Uterus (tissue), 3 donors: ENCODE measurements at regions not wholly inside any gene's neighbourhood (a gene's known extent, or its start where the extent isn't known, plus 50 kb on each side); places are given as distances from the start of the nearest gene placed in this dataset.

Experiments
- DNase-seq, 2 donors: peaks; one replicate each; pipeline ENCODE4 v3.0.0-alpha.2; 2019 to 2020
- H3K27ac ChIP-seq, 2 donors: fragments of 200-600 bp; sonication (generic); 1 replicate in 1 of 2; 2 replicates in 1 of 2; pipeline ENCODE4 v1.5.1; 2016 to 2018
- H3K27me3 ChIP-seq, 2 donors: fragments of 200-600 bp; sonication (generic); one replicate each; pipeline ENCODE4 v1.5.1; 2018 to 2019; ENCODE audit warnings: control low read depth in 1 of 2
- H3K36me3 ChIP-seq, 2 donors: fragments of 200-600 bp; sonication (generic); one replicate each; pipeline ENCODE4 v1.5.1; 2019; ENCODE audit warnings: control low read depth in 1 of 2
- H3K4me1 ChIP-seq, 2 donors: fragments of 200-600 bp; sonication (generic); one replicate each; pipeline ENCODE4 v1.5.1; 2018 to 2019; ENCODE audit warnings: control low read depth in 1 of 2
- H3K4me3 ChIP-seq, 2 donors: fragments of 200-600 bp; sonication (generic); 1 replicate in 1 of 2; 2 replicates in 1 of 2; pipeline ENCODE4 v1.5.1; 2018 to 2019; ENCODE audit warnings: mild to moderate bottlenecking in 1 of 2
- H3K9me3 ChIP-seq, 2 donors: fragments of 200-600 bp; sonication (generic); one replicate each; pipeline ENCODE4 v1.5.1; 2019; ENCODE audit warnings: control low read depth in 1 of 2
- POLR2A ChIP-seq, 2 donors: fragments of 450-650 bp; IDR thresholded peaks; one replicate each; pipeline ENCODE4 v1.6.1; 2016; ENCODE audit warnings: antibody characterized with exemption in 2 of 2, mild to moderate bottlenecking in 1 of 2, moderate library complexity in 1 of 2
- intact Hi-C: fragments of 100-400 bp; cut with DNase I; formaldehyde crosslinking; loops from one replicate; pipeline ENCODE4 v1.15.1; 2023; ENCODE audit warnings: low total_unique reads
- TF ChIP-seq, protein P1 (sequence below), 4 experiments: fragments of 200-600 bp in 2 of 4; fragments of 450-650 bp in 2 of 4; sonication (generic) in 2 of 4; IDR thresholded peaks; one replicate each; pipeline ENCODE4 v1.5.1; 2016 to 2019; ENCODE audit warnings: antibody characterized with exemption in 4 of 4, mild to moderate bottlenecking in 2 of 4, moderate library complexity in 1 of 4
- donor health status: DM: yes; HTN: yes; CAD: no.

DNA sequence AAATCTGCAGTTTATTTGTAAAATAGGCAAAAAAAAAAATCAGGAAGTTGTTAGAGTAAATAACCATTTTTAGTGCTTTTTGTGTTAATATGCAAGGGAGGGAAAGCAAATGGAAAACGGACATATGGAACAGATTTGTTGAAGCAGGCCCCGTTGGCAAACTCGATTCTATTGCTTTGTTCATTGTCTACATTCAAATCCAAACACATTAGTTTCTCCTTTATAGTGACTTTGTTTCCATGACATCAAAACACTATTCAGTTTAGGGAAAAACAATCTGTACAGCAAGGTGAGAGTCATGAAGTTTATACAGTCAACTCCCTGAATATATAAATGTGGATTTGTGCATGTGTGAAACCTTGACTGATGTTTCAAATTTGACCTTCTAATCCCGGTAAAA lies 142.2 kb downstream of the FAM47A start:
- H3K27me3 ChIP-seq, result no peaks in the 10 kb centered on the region
- no peak overlapping the region for H3K4me3 ChIP-seq
- H3K4me1 ChIP-seq, result no peaks in the 10 kb centered on the region
- H3K9me3 ChIP-seq, result no peaks in the 10 kb centered on the region
- no peak for TF ChIP-seq POLR2A (IDR thresholded peaks at IDR 0.05)
- TF ChIP-seq, protein P1, sequence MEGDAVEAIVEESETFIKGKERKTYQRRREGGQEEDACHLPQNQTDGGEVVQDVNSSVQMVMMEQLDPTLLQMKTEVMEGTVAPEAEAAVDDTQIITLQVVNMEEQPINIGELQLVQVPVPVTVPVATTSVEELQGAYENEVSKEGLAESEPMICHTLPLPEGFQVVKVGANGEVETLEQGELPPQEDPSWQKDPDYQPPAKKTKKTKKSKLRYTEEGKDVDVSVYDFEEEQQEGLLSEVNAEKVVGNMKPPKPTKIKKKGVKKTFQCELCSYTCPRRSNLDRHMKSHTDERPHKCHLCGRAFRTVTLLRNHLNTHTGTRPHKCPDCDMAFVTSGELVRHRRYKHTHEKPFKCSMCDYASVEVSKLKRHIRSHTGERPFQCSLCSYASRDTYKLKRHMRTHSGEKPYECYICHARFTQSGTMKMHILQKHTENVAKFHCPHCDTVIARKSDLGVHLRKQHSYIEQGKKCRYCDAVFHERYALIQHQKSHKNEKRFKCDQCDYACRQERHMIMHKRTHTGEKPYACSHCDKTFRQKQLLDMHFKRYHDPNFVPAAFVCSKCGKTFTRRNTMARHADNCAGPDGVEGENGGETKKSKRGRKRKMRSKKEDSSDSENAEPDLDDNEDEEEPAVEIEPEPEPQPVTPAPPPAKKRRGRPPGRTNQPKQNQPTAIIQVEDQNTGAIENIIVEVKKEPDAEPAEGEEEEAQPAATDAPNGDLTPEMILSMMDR (IDR thresholded peaks at IDR 0.05), result no peak
- intact Hi-C loops, result no loop called here
- no peaks in the 10 kb centered on the region for H3K36me3 ChIP-seq
- DNase-seq, result no peak
- H3K27ac ChIP-seq, result no peak overlapping the region

DNA sequence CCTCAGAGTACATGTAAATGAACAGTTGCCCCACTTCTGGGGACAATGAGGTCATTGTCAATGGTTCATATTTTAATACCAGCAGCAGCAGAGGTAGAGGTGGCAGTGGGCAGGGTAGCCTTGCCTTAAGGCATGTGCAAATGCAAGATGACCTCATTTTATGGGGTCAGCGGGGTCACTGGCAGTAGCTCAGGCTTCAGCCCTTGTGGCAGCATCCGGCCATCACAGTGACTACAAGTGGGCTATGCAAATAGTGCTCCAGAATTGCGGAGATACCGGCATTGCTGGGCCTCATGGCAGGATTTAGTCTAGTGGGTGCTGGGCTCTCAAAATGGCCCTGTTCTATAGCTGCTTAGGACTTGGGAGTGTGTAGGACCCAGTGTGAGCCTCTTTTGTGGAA lies 144.7 kb downstream of the FAM47A start:
- DNase-seq, result no peak
- H3K27me3 ChIP-seq, result no peaks in the 10 kb centered on the region
- H3K27ac ChIP-seq, result no peak overlapping the region
- no peaks in the 10 kb centered on the region for H3K4me1 ChIP-seq
- H3K4me3 ChIP-seq, result no peak overlapping the region
- TF ChIP-seq, protein P1 (IDR thresholded peaks at IDR 0.05), result no peak
- no peak for TF ChIP-seq POLR2A (IDR thresholded peaks at IDR 0.05)
- no peaks in the 10 kb centered on the region for H3K9me3 ChIP-seq
- intact Hi-C loops, result no loop called here
- no peaks in the 10 kb centered on the region for H3K36me3 ChIP-seq

DNA sequence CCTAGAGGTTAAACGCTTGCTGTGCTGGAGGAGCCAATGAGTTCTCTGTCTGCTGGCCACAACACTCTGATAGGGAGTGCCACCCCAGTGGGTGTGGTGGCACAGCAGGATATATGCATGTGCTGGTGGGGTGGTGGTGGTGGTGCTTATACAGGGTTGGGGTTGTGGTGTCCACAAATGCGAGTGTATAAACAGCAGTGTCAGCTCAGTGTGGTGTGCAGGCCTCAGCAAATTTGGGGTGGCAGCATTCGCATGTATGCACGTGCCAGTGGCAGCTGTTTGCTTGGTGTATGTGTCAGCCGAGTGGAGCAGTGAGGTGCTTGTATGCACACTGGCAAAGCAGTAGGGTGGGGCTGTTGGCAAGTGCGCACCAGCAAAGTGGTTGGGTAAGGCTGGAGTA lies 157.4 kb downstream of the FAM47A start:
- Histone ChIP-seq H3K4me1 (no peaks in the 10 kb centered on the region), H3K27me3 (no peaks in the 10 kb centered on the region), H3K4me3 (no peak overlapping the region), H3K36me3 (no peaks in the 10 kb centered on the region), H3K9me3 (no peaks in the 10 kb centered on the region), H3K27ac (no peak overlapping the region)
- DNase-seq, result no peak
- intact Hi-C loops, result no loop called here
- no peak for TF ChIP-seq POLR2A (IDR thresholded peaks at IDR 0.05)
- TF ChIP-seq, protein P1 (IDR thresholded peaks at IDR 0.05), result no peak

DNA sequence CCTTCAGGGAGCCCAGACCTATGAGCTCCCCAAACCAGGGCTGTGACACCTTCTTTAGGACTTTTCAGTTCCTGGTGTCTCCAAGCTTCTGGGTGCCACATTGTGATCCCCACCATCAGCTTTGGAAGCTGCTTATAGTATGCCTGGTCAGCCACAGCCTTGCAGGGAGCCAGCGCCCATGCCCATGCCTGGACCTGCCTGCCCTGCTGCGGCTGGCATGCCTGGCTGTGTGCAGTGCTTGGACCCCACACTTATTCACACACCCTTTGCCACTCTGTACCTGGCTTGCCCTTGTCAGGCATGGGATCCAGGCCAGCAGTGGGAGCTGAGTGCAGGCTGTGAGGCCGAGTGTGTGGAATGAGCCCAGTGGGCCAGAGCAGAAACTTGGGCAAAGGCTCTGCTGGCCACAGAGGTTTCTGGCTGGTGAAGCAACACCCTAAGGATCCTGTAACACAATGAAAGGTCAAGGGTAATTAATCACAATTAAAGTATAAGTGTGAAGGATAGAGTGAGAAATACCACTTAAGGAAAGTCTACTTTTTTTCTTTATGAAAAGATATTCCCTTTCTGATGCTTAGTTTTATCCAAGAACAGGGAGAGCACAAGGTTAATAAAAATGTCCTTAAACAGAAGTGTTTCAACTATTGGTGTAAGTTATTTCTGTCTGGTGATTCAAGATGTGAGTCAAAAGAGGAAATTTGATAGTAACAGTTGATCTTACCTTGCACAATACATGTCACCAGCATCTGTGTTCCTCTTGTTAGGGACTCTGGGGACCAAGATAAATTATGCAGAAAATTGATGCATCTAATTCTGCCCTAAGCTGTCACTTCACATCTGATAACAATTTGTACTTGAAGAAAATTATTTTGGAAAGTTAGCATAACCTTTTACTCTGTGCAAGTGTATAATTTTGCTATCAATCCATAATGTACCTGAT lies 161.8 kb downstream of the FAM47A start:
- TF ChIP-seq, protein P1 (IDR thresholded peaks at IDR 0.05), result no peak
- TF ChIP-seq POLR2A (IDR thresholded peaks at IDR 0.05), result no peak
- Histone ChIP-seq H3K4me1 (no peaks in the 10 kb centered on the region), H3K36me3 (no peaks in the 10 kb centered on the region), H3K27me3 (no peaks in the 10 kb centered on the region), H3K9me3 (no peaks in the 10 kb centered on the region), H3K4me3 (no peak overlapping the region), H3K27ac (no peak overlapping the region)
- no peak for DNase-seq
- intact Hi-C loops, result no loop called here

DNA sequence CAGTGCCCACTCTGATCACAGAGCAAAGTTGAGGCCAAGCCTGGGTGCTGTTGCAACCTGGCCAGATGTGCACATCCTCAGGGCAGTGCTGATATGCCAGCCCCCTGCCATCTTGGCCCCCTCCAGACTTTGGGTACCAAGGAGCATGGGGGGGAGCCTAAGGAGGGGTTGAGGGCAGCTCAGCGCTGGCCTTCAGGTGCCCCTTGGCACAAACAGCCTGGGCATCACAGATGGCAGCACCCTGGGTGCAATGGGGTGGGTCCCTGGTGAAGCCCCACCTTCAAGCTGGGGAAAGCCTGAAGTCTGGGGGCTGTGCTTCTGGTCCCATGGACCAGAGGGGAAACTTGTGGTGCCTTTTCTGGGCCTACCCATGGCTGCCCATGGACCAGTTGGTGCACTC lies 163.0 kb downstream of the FAM47A start:
- Histone ChIP-seq H3K4me1 (no peaks in the 10 kb centered on the region), H3K9me3 (no peaks in the 10 kb centered on the region), H3K4me3 (no peak overlapping the region), H3K36me3 (no peaks in the 10 kb centered on the region), H3K27ac (no peak overlapping the region), H3K27me3 (no peaks in the 10 kb centered on the region)
- DNase-seq, result no peak
- TF ChIP-seq, protein P1 (IDR thresholded peaks at IDR 0.05), result no peak
- TF ChIP-seq POLR2A (IDR thresholded peaks at IDR 0.05), result no peak
- intact Hi-C loops, result no loop called here
